Stimulated activated CD8-positive, alpha-beta memory T cell treated with anti-CD3 and anti-CD28 coated beads, Interleukin-15, amount 100 ng/mL, for 1 hour (primary cell): ENCODE measurements at regions not wholly inside any gene's neighbourhood (a gene's known extent, or its start where the extent isn't known, plus 50 kb on each side); places are given as distances from the start of the nearest gene placed in this dataset.

Experiments used
- DNase-seq: peaks from one replicate; pipeline ENCODE4 v3.0.0-alpha.2; 2020; ENCODE audit warnings: low read depth

DNA sequence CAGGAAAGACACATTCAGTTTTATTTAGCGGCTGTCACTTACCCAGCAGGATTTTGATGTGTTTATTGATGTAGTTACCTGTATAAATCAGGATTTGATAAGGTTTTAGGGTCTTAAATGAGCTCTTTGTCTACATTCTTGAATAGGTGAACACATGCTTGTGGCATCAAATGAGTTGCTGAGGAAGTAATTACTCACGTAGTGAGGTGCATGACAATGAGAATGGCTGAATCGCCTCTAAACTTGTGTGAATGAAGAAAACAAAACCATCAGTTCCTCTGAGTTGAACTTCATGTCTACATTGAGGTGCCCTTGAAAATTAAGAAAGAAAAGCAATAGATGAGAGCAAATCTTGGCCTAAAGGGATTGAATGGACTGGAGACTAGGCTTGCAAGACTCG lies 245.6 kb upstream of the SATB1 start:
- no peak for DNase-seq

DNA sequence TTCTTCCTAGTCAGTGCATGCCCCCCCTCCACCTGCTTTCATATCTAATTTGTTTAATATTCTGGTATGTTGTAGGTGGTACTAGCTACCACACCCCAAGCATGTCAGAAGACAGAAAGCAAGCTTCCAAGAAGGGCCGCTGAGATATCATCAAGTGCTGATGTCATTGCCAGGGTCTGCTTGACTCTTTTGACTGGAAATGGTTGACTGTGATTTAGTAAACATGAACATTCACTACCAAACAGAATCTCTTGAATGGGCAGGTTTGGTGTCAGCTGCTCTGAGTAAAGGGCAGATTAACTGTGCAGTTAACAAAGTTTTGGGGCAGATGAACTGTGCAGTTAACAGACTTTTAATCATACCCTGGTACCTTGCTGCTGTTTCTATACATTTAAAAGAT lies 244.2 kb upstream of the SATB1 start:
- no peak for DNase-seq

GRCh38 chr3:18667552-18667951 lies 242.4 kb upstream of the SATB1 start:
- DNase-seq = no peak

- no peak for DNase-seq
Observed at GRCh38 chr3:18666655-18667054, 241.5 kb upstream of the SATB1 start.

DNA sequence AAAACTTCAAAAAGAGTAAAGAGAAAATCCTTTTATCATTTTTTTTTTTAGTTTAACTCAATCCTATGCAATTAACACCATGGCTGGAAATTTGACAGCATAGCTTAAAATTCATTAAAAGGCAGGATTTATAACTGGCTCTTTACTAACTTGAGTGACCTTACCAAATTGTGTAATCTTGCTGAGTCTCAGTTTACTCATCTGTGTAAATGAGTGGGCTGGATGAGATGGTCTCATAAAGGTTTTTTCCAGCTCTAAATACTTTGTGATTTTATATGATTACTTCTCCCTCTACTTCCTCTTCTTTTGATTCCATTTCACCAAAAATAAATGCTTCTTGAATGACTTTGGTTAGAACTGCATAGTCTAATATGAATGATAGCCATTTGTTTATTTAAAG lies 234.9 kb upstream of the SATB1 start:
- DNase-seq = no peak

DNA sequence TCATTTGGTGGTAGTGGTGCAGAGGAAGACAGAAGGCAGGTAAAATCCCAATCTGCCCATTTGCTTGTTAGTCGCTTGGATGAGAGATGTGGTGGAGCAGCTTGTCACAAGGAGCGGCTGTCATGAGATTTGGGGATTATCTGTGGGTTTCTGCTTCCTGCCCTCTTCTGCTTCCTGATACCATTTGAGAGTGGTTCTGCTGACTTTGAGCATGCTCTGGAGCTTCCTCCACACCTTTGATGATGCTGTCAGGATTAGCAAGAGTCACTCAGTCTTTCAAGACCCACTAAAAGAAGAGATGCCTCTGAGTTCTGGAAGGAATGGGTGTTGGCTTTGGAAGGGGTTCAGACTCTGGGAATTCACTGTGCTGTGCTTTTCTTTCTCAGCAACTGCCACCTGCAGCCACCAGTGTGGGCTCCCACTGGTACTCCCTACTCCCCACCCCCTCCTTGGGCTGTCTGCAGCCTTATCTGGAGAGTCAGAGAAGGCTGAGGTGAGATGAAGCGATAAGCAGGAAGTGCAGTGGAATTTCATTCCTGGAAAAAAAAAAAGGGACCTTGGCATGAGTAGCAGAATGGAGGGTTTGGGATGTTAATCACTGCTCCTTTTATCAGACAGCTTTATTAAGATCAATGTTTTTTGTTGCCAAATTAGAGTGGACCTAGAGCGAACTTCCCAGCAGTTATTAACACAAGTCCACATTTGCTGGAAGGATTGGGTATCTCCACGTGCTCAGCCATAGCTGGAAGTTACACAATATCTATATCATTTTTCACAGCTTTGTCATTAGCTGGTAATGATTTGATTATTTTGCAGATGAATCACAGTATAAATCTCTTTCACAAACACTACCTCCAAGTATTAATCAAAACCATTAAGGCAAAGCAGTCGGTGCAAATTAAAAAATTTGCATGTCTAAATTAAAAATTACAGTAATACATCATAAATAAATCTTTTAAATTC lies 233.0 kb upstream of the SATB1 start:
- DNase-seq = no peak

DNA sequence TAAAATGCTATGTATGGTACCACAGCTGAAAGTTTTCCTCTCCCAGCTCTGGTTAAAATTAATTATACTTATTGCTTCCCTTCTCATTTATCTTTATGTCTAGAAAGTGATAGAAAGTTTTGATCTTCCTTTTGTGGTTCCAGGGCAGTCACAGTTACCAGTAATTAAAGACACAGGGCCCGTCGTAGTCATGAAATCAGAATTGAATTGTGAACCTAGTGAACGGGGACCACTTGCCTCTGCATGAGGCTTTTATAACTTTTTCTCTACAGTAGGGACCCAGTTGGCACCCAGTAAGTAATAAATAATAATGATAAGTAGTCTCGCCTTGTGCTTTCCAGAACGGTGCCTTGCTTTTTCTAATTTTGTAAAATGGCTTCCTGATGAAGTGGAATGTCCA lies 231.7 kb upstream of the SATB1 start:
- DNase-seq = no peak

- no peak for DNase-seq
Observed at GRCh38 chr3:18656410-18656809, 231.3 kb upstream of the SATB1 start.

- DNase-seq = no peak
Observed at GRCh38 chr3:18655827-18656226, 230.7 kb upstream of the SATB1 start.

DNA sequence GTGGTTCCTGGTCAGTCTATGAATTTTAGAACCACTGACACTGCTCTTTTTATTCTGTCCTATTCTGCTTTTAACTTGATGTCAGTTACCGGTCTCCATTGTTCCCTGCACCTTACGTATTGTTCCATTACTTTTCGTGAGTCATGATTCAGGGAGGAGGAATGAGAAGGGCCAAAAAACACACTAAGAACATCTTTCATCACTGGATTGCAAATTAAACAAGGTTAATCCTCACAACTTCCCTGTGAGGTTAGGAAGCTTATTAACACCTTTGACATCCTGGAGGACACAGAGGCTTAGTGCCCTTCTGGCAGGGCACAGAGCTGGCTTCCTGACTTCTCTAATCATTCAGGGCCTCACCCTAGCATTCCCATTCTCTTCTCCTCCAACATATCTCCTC lies 227.6 kb upstream of the SATB1 start:
- DNase-seq = no peak

- DNase-seq = no peak
Observed at GRCh38 chr3:18650731-18651130, 225.6 kb upstream of the SATB1 start.

GRCh38 chr3:18649666-18650363 lies 224.7 kb upstream of the SATB1 start:
- no peak for DNase-seq

GRCh38 chr3:18648868-18649462 lies 223.8 kb upstream of the SATB1 start:
- DNase-seq = no peak

DNA sequence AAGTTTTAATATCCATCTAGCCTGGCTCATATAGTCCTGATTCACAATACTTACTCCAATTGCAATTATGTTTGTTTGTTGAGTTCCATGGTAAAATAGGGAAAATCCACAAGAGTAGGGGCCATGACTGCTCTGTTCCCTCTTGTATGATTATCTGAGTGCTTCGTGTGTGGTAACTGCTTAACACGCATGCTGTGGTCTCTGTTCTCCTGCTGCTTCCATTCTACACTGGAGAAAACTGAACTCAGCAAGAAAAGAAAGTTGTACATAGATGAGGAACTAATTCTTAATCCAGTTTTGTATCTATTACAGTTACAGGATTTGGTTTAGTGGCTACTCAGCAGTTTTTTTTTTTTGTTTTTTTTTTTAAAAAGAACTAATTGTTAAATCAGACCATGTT lies 223.0 kb upstream of the SATB1 start:
- no peak for DNase-seq

- no peak for DNase-seq
Observed at GRCh38 chr3:18645619-18646018, 220.5 kb upstream of the SATB1 start.

- DNase-seq = no peak
Observed at GRCh38 chr3:18643281-18643680, 218.1 kb upstream of the SATB1 start.

GRCh38 chr3:18641916-18642315 lies 216.8 kb upstream of the SATB1 start:
- no peak for DNase-seq

- DNase-seq = no peak
Observed at GRCh38 chr3:18635215-18635614, 210.1 kb upstream of the SATB1 start.

GRCh38 chr3:18634461-18634860 lies 209.3 kb upstream of the SATB1 start:
- DNase-seq = no peak

DNA sequence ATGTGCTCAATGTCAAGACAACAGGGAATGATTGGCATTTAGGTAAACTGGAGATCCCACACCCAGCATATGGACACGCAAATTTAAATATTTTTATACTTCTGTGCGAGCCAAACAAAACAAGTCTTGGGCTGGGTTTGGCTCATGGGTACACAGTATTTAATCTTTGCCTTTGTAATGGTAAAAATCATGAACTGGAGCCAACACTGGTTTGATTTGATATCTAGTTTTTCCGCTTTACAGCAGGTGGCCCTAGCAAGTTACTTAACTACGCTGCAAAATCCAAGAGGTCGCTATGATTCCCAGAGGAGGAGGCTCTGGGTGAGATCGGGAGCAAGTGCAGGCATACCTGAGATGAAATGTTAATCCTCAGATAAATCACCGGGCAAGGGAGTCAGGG lies 207.9 kb upstream of the SATB1 start:
- no peak for DNase-seq

DNA sequence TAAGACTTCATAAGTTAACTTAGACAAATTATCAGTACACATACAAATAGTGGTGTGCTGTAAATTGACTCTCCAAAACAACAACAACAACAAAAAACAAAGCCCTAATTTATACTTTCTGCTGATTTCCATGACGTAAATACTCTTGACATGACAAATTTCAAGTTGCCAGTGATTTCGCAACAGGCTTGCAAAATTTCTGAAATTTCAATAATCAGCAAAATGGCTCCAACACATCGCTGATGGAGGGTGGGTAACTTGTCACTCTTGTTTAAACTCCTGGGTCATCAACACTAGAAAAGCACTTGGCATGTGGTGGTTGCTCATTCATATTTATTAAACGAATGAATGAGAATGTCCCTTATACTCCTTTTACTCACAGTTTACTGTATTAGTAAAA lies 205.2 kb upstream of the SATB1 start:
- no peak for DNase-seq

GRCh38 chr3:18625085-18625484 lies 199.9 kb upstream of the SATB1 start:
- DNase-seq = no peak

GRCh38 chr3:18623220-18623619 lies 198.1 kb upstream of the SATB1 start:
- no peak for DNase-seq
